ENCODE measurements at regions not wholly inside any gene's neighbourhood (a gene's known extent, or its start where the extent isn't known, plus 50 kb on each side); places are given as distances from the start of the nearest gene placed in this dataset.

DNA sequence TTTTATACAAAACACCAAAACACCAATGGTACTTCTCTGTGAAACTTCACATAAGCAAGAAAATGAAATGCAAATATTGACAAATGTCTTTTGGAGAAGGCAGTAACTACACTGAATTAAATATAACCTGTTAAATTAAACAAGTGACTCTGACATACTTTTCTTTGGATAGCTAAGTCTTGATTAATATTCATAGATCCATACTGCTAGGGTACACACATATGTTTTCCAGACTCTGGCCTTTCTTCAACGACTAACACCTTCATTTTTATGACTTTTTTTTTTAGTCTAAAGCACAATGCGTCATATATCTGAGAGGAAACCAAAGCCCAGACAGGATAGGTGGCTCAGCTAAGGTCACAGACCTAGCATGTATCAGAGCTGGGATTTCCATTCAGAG, 263.7 kb downstream of the TENT4A start:
- TF ChIP-seq POLR2AphosphoS5 (IDR thresholded peaks at IDR 0.05; ENCODE audit: borderline replicate concordance, low read depth, low read length): no peak
- no peak for TF ChIP-seq EZH2 (IDR thresholded peaks at IDR 0.05)
